Heart left ventricle (tissue), 16 donors: ENCODE measurements at regions not wholly inside any gene's neighbourhood (a gene's known extent, or its start where the extent isn't known, plus 50 kb on each side); places are given as distances from the start of the nearest gene placed in this dataset.
A peak's percentile ranks its signal among the peaks of the same experiment; 100 is the strongest.

Source experiments
- ATAC-seq, 4 donors: fragments of 200-7000 bp; cut with Tn5 transposase; one replicate each; pipeline ENCODE4 v1.9.1; 2020 to 2022; ENCODE audit warnings: moderate library complexity in 4 of 4, mild to moderate bottlenecking in 3 of 4, moderate number of reproducible peaks in 1 of 4
- DNase-seq, 5 donors: peaks; one replicate each; pipeline ENCODE4 v3.0.0-alpha.2; 2020
- H3K27ac ChIP-seq, 12 donors: fragments of 200-600 bp; sonication (generic) in 4 of 12; one replicate each; pipeline versions ENCODE4 v1.5.0 to v1.8.0; 2016 to 2022; ENCODE audit warnings: mild to moderate bottlenecking in 2 of 12
- H3K27me3 ChIP-seq, 9 donors: fragments of 200-600 bp; sonication (generic) in 2 of 9; one replicate each; pipeline versions ENCODE4 v1.5.1 to v1.8.0; 2016 to 2022; ENCODE audit warnings: mild to moderate bottlenecking in 3 of 9
- H3K36me3 ChIP-seq, 9 donors: fragments of 200-600 bp; sonication (generic) in 2 of 9; one replicate each; pipeline versions ENCODE4 v1.5.0 to v1.8.0; 2018 to 2022; ENCODE audit warnings: mild to moderate bottlenecking in 2 of 9
- H3K4me1 ChIP-seq, 12 donors: fragments of 200-600 bp; sonication (generic) in 4 of 12; one replicate each; pipeline versions ENCODE4 v1.5.0 to v1.8.0; 2016 to 2022; ENCODE audit warnings: mild to moderate bottlenecking in 3 of 12
- H3K4me3 ChIP-seq, 12 donors: fragments of 200-600 bp; sonication (generic) in 4 of 12; one replicate each; pipeline versions ENCODE4 v1.5.0 to v1.8.0; 2017 to 2022; ENCODE audit warnings: mild to moderate bottlenecking in 9 of 12, moderate library complexity in 4 of 12
- H3K9me3 ChIP-seq, 12 donors: fragments of 200-600 bp; sonication (generic) in 4 of 12; one replicate each; pipeline versions ENCODE4 v1.5.0 to v1.8.0; 2016 to 2022; ENCODE audit warnings: mild to moderate bottlenecking in 1 of 12
- CTCF ChIP-seq, 12 donors: fragments of 200-600 bp; sonication (generic) in 4 of 12; IDR thresholded peaks; one replicate each; pipeline versions ENCODE4 v1.5.0 to v1.8.0; 2018 to 2022; ENCODE audit warnings: antibody characterized with exemption in 12 of 12, mild to moderate bottlenecking in 5 of 12
- POLR2A ChIP-seq, 2 donors: fragments of 450-650 bp; IDR thresholded peaks; one replicate each; pipeline ENCODE4 v1.6.1; 2017; ENCODE audit warnings: antibody characterized with exemption in 2 of 2, mild to moderate bottlenecking in 2 of 2, moderate library complexity in 2 of 2
- WGBS, 4 donors: extraction: QIAGEN DNeasy Blood & Tissue Kit in 2 of 4; methylation state at CpG; one replicate each; pipeline versions ENCODE4 v1.1.5 to v1.1.7; 2013 to 2018; 5-methylcytosine and 5-hydroxymethylcytosine counted together
- intact Hi-C, 10 donors: fragments of 100-400 bp; cut with DNase I; formaldehyde crosslinking; loops; one replicate each; pipeline versions ENCODE4 v1.11.1 to v1.14.2; 2022
- donor health status: ischemic (EF 13 %, LVEDD 7.1; RV severe dilation, severe dysfunction).
- donor health status: healthy with polysubstance abuse.
- donor health status: DM: no; HTN: yes; CAD: no.
- donor health status: DM: no; HTN: no; CAD: no.
- donor health status: ischemic (EF 25% LVEDD 6.9; RV normal size, moderate dysfunction).
- donor health status: ischemic (EF 25% LVEDD 5.7; RV mildly dilated, moderate dysfunction).
- donor health status: healthy.
- donor health status: DM: yes; HTN: yes; CAD: no.
- donor health status: ischemic (EF 35%, LVEDD 5.7; RV mildly dilated, moderate dysfunction).
- donor health status: nonischemic (EF 11% LVEDD 7.7; RV severe dilation, severe dysfunction).
- donor health status: DM: yes; HTN: yes; CAD: no.
- donor health status: PGD.
- donor health status: ischemic (EF 29% LVEDD 5.4; RV normal size, mild dysfunction).
- donor health status: nonischemic (EF 23%, LVEDD 6.1; RV moderate dilation, normal function).

- no peaks in the 10 kb centered on the region for H3K27me3 ChIP-seq
- TF ChIP-seq CTCF (IDR thresholded peaks at IDR 0.05) (no peak), POLR2A (IDR thresholded peaks at IDR 0.05) (no peak)
- no peak overlapping the region for H3K27ac ChIP-seq
- 58 to 81% (median 74%) methylated on average over 3 of the region's 3 CpGs for WGBS, 4 donors
- no peak overlapping the region for H3K4me3 ChIP-seq
- intact Hi-C loops, result no loop called here
- H3K4me1 ChIP-seq, result no peaks in the 10 kb centered on the region
- no peak for DNase-seq
- H3K9me3 ChIP-seq, result no peaks in the 10 kb centered on the region
- H3K36me3 ChIP-seq, result no peaks in the 10 kb centered on the region
- no peak for ATAC-seq
Measured at GRCh38 chr4:79684516-79684915, 276.5 kb upstream of the GK2 start.

DNA sequence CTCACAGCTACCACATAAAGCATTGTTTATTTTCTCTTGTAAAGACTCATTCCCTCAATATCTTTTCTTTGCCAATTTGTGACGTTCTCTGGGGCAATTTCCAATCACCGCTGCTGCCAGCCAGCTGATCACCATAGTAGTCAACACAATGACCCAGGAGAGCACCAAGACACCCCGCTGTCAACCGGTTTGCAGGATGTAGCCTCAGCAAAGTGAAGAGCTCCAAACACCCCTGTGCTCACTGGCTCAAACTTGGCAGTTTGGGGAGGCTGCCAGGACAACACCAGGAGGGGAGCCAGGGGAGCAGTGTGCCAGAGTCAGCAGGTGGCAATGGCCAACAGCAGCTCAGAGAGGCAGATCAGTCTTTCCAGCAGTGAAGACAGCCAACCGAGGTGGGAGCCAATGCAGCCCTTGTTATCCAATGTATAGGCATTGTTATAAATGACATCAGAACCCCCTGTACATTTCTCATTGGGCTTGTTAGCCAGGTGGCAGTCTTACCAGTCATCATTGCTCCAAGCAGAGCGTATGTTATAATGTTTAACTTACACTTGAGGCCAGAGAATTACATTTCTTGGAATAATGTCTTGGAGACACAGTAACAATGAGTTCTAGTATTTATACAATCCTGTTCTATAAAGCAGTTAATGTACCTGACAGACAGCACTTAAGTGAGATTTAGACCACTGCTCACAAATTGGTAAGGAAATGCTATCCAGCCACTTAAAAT is 274.9 kb upstream of the GK2 start:
- intact Hi-C loops, result no loop called here
- no peak overlapping the region for H3K27ac ChIP-seq
- H3K4me3 ChIP-seq, result no peak overlapping the region
- DNase-seq (peak in 3 of 5 donors; percentile 9 to 45 (median 35)), ATAC-seq (peak in 3 of 4 donors; percentile 45 to 73 (median 60))
- no peaks in the 10 kb centered on the region for H3K4me1 ChIP-seq
- H3K36me3 ChIP-seq, result no peaks in the 10 kb centered on the region
- no peaks in the 10 kb centered on the region for H3K9me3 ChIP-seq
- no peak for TF ChIP-seq POLR2A (IDR thresholded peaks at IDR 0.05)
- TF ChIP-seq CTCF (IDR thresholded peaks at IDR 0.05), result no peak
- 56 to 75% (median 63%) methylated on average over 6 of the region's 6 CpGs for WGBS, 4 donors
- no peaks in the 10 kb centered on the region for H3K27me3 ChIP-seq

- intact Hi-C loops, result no loop called here
- ATAC-seq (no peak), DNase-seq (no peak)
- Histone ChIP-seq H3K9me3 (no peaks in the 10 kb centered on the region), H3K27me3 (no peaks in the 10 kb centered on the region), H3K4me3 (no peak overlapping the region), H3K27ac (no peak overlapping the region), H3K4me1 (no peaks in the 10 kb centered on the region), H3K36me3 (no peaks in the 10 kb centered on the region)
- TF ChIP-seq CTCF (IDR thresholded peaks at IDR 0.05), result no peak
- no peak for TF ChIP-seq POLR2A (IDR thresholded peaks at IDR 0.05)
- WGBS, 4 donors, result 79 to 91% (median 85%) methylated on average over 4 of the region's 4 CpGs
Measured at GRCh38 chr4:79682161-79682560, 274.1 kb upstream of the GK2 start.

GRCh38 chr4:79679859-79680258 is 271.8 kb upstream of the GK2 start:
- no peaks in the 10 kb centered on the region for H3K36me3 ChIP-seq
- TF ChIP-seq POLR2A (IDR thresholded peaks at IDR 0.05) (no peak), CTCF (IDR thresholded peaks at IDR 0.05) (no peak)
- no peaks in the 10 kb centered on the region for H3K9me3 ChIP-seq
- 79 to 100% (median 91%) methylated on average over 1 of the region's 1 CpG for WGBS, 4 donors
- ATAC-seq (no peak), DNase-seq (no peak)
- no peak overlapping the region for H3K27ac ChIP-seq
- no peaks in the 10 kb centered on the region for H3K4me1 ChIP-seq
- H3K27me3 ChIP-seq, result no peaks in the 10 kb centered on the region
- intact Hi-C loops, result no loop called here
- H3K4me3 ChIP-seq, result no peak overlapping the region
